Forelimb muscle (tissue), 1 donor: ENCODE measurements at regions not wholly inside any gene's neighbourhood (a gene's known extent, or its start where the extent isn't known, plus 50 kb on each side); places are given as distances from the start of the nearest gene placed in this dataset.
A peak's percentile ranks its signal among the peaks of the same experiment; 100 is the strongest.

Experiments
- DNase-seq: peaks from one replicate; pipeline ENCODE4 v3.0.0-alpha.2; 2013; ENCODE audit warnings: low read depth

DNA sequence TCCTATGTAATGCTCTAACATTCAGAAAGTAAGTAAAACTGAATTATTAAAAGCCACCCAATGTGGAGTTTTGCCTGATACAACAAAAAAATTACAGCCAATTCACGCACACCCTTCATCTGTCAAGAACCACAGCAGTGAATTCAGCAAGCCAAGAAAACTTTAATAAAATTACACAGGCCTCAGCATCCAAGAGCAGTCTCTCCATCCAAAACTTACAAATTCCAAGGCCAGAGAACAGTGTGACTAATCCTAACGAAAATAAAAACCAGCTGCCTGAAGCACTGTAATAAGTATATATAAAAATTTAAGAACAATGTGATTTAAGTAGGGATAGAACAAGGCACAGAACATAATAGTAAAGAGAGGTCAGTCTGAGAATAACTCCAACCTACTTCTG, 54.2 kb downstream of the SIX6 start:
- DNase-seq, result peak; percentile 73

DNA sequence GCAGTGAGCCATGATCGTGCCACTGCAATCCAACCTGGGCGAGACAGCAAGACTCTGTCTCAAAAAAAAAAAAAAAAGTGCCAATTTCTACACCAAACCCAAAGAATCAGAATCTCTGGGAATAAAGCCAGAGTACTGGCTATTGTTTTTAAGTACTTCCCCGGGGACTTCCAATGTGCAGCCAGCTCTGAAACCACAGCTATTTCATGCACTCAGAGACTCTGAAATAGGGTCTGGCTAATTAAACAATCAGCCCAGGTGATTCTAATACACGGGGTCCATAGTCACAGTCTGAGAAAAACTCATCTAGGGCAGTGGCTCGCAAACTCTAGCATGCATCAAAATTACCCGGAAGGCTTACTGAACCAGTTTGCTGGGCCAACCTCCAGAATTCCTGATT, 56.3 kb downstream of the SIX6 start:
- no peak for DNase-seq

DNA sequence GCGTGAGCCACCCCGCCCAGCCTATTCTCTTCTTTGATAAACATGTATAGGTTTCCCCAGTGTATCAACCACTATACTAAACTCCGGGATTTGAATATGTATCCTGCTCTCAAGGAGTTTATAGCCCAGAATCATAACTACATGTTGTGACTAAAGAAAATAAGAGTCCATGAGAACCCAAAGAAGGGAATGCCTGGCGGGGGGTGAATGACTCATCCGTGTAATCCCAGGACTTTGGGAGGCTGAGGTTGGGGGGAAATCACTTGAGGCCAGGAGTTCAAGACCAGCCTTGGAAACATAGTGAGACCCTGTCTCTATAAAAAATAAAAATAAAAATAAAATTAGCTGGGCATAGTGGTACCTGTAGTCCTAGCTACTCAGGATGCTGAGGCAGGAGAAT, 57.2 kb downstream of the SIX6 start:
- DNase-seq, result no peak

DNA sequence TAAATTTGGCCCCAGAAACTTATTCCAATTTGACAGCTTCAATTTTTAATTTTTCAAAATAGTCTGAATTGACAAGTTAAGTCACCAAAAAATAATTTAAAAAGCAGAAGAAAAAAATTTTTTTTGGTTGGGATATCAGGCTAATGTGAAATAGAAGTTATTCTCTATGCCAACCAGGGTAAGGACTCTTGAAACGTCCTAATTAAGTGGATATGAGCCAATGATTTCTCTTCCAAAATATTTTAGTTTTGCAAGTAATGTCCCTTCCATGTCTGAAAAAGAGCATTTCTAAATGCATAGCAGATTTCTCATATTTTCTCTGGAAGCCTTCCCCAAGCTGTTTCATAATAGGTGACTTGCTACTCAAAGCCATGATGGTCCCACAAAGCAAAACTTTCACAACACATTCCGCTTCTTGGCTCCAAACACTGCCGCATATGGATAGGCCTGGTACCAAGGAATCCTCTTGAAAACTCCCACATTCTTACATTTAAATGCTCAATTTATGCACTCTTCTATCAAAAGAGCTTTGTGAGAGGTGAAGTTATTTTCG, 65.1 kb downstream of the SIX6 start:
- no peak for DNase-seq

DNA sequence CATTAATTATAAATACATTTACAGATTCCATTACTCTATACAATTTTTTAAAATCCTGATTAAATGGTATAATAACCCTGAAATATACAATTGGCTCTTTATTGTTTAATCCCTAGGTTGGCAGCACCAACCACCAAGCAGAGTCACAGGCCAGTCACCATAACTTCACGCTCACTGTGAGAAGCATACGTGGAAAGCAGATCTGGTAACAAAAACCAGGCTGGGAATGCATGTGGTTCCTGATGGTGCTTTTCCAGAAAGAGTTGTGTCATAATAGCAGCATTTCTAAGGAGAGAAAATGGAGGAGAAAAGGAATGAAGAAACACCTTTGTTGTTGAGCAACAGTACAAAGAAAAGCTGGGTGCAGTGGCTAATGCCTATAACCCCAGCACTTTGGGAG, 66.1 kb downstream of the SIX6 start:
- DNase-seq, result no peak

DNA sequence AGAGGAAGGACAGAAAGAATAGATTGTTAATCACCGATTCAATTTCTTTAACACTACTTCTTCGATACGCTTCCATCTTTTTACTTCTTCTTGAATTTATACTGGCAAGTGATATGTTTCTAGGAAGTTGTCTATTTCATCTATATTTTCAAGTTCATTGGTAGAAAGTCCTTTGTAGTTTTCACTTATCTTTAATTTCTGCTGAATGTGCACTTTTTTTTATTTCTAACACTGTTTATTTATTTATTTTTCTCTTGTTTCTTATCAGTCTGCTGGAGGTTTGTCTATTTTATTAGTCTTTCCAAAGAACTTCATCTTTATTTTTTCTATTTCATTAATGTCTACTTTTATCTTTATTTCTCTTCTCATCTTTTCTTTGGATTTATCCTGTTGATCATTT, 63.6 kb downstream of the SIX1 start:
- no peak for DNase-seq

DNA sequence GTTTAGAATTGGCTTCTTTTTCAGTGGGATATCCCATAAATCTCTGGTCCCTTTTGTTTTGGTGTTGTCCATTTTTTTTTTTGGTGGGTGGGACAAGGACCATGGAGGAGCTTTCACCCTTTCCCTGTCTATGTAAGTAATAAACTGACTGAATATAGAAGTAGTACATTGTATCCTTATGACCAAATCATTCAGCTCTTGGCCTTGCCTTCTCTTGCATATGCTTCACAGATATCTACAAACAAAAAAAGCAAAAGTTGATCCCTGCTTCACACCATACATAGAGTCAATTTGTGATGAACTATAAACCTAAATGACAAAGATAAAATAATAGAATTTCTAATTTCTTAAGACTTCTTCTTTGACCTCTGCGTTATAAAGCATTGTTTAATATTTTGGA, 59.8 kb downstream of the SIX1 start:
- no peak for DNase-seq

DNA sequence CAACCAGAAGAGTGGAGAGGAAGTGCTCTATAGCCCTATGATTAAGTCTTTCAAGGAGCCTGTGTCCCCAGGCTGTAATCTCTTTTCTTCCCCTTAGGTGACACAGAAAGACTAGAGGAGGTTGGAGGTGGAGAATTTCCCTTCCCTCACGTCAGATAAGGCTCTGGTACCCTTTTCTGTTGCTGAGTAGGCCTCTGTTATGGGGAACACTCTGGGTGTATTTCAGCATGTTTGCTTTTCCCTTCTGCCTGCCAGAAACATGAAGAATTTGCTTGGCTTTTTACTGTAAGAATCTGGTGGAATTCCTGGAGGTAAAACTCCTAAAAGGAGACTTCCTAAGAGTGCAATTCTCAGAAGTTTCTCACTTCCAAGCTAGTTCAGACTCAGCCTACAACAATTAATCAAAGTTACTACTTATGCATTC, 58.3 kb downstream of the SIX1 start:
- no peak for DNase-seq
